ENCODE measurements at regions not wholly inside any gene's neighbourhood (a gene's known extent, or its start where the extent isn't known, plus 50 kb on each side); places are given as distances from the start of the nearest gene placed in this dataset.
"Not testable (repeated sequence)": the region's sequence is repeated elsewhere in the genome, so short reads cannot be mapped to it uniquely, and the experiment has no call there.

DNA sequence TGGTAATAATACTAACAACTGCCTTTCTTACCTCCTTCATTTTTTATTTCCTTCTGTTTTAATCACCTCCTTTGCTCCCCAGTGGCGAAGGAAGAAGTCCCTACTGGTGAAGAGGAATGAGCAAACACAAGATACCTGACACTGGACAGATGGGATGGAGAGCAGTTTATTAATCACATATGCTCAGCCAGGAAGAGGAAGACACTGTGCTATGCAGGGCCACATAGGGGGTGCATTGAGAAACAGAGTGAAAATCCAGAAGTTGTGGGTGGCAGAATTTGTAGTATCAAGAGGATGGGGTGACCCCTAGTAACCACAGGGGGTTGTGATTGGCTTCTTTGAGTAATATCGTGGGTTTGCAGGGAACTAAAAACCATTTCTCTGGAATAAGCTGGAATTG is 1041.9 kb downstream of the OTOL1 start:
- DNase-seq (ENCODE audit: low read depth, low spot score), result no peak

DNA sequence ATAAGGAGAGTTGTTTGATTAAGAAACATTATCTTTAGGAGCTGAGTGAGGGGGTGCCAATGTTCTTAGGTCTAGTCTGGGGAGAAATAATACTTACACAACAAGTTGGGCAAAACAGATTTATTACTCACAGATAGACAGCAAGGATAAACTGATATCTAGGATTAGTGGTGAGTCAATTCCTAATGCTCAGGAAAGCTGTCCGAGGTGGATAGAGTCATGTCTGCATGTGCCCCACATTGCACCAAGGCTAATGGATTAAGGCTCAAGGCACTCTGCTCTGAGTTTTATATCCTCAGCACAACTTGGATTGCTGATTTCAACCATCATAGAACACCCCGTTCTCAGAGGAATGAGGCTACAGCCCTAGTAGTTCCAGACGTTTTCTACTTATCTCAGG is 1042.3 kb downstream of the OTOL1 start:
- no peak for DNase-seq (ENCODE audit: low read depth, low spot score)

DNA sequence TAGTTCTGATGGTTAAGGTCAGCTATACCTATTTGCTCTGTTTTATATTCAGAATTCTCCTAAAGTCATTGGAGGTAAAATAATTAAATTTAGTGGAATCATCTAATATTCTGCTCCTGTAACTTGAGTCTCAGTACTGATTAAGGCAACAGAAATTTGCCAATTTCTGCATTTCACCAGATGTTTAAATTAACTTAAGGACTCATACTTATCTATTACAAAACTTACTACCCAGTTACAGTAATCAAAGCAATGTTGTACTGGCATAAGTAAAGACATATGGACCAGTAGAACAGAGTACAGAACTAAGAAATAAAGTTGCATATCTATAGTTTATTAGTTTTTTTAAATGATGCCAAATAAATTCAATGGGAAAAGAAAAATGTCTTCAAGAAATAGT is 1043.8 kb downstream of the OTOL1 start:
- DNase-seq (ENCODE audit: low read depth, low spot score), result no peak

DNA sequence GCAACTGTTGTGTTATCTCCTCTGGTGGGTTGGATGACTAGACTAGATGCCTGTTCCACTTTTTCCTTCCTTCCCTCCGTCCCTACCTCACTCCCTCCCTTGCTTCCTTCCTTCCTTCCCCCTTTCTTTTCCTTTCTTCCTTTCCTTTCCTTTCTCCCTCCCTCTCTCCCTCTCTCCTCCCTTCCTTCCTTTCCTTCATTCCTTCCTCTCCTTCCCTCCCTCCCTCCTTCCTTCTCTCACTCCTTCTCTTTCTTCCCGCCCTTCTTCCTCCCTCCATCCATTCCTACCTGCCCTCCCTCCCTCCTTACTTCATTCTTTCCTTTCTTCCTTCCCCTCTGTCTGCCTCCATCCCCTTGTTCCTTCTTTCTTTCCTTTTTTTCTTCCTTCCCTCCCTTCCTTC is 1045.3 kb downstream of the OTOL1 start:
- DNase-seq (ENCODE audit: low read depth, low spot score), result no peak

GRCh38 chr3:162544246-162544645 is 1047.6 kb downstream of the OTOL1 start:
- DNase-seq (ENCODE audit: low read depth, low spot score), result no peak

- DNase-seq (ENCODE audit: low read depth, low spot score), result no peak
Measured at GRCh38 chr3:162546910-162547309, 1050.3 kb downstream of the OTOL1 start.

- DNase-seq (ENCODE audit: low read depth, low spot score), result no peak
Measured at GRCh38 chr3:162547321-162547720, 1050.7 kb downstream of the OTOL1 start.

GRCh38 chr3:162555761-162556160 is 1059.2 kb downstream of the OTOL1 start:
- DNase-seq (ENCODE audit: low read depth, low spot score), result no peak

DNA sequence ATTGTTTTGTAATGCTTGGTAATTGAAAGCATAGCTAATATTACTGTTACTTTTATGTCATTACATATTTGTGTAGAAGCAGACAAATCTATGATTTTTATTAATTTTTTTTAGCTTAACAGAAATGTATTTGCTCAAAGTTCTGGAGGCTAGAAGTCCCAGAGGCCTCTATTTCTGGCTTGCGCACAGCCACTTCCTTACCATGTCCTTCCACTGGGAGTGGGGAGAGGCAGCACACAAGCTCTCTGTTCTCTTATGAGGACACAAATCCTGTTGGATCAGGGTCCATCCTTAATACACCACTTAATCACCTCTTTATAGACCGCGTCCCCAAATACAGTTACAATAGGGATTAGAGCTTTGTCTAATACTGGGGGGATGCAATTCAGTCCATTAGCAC is 1061.4 kb downstream of the OTOL1 start:
- no peak for DNase-seq (ENCODE audit: low read depth, low spot score)

DNA sequence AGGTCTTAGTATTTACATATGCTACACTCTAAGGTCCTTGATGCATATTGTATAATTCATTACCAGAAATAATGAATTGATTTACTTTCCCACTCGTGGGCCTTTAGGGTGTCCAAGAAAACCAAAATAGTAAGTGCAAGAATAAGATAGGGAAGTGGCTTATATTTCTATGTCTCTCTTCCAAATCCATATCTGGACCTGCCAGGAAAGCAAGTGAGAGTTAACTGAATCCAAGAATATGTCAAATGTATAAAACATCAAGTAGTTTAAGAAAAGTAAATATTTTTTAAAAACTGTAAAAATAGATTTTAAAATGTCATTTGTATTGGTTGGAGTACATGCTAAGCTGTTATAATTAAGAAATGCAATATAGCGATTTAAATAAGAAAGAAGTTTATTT is 1072.1 kb downstream of the OTOL1 start:
- no peak for DNase-seq (ENCODE audit: low read depth, low spot score)

GRCh38 chr3:162569314-162569713 is 1072.7 kb downstream of the OTOL1 start:
- no peak for DNase-seq (ENCODE audit: low read depth, low spot score)

DNA sequence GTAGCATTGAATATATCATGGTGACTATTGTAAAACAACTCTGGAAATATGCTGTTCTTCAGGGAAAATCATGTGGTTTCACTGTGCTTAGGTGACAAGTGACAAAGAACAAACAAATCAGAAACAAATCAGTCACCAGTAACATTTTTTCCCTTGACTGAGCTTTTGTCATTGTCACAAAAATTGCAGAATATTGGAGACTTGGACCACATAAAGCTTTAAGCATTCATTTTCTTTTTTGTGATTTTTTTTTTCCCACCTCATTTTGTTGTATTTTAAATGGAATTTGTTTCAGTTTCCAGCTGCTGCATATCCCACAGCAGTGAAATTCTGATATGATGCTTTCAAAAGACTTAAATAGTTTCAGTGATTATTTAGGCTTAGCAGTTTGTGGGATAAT is 1088.4 kb downstream of the OTOL1 start:
- DNase-seq (ENCODE audit: low read depth, low spot score), result no peak

DNA sequence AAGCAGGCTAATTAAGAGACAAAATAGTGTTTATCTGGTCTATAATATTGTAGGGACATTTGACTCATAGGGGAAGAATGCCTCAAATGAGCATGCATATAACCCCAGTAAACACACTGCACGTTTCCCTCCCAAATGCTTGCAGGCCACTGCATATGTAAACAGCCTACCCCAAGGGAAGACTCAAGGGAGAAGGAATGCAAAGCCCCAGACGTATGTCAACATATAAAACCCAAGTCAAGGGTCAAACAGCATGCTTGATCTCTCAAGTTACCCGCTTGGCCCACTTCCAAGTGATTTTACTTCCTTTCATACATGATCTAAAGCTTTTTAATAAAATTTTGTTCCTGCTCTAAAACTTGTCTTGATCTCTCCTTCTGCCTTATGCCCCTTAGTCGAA is 1090.0 kb downstream of the OTOL1 start:
- DNase-seq (ENCODE audit: low read depth, low spot score), result peak; percentile 13

- no peak for DNase-seq (ENCODE audit: low read depth, low spot score)
Measured at GRCh38 chr3:162597226-162597625, 1100.6 kb downstream of the OTOL1 start.

DNA sequence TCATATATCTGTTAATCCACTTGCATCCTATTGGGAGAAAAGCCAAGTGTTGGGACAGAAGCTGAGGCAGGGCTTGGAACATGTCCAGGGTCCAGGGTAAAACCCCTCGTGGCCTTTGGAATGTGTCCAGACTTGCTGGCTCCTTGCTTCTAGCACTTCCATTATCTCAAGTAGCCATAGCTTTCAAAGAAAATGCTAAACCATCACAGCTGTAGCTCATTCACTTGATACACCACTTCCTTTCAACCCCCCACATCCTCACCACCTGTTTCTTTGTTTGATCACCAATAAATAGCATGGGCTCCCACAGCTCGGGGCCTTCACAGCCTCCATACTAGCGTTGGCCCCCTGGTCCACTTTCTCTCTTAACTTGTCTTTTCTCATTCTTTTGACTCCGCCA is 1101.9 kb downstream of the OTOL1 start:
- peak; percentile 27 for DNase-seq (ENCODE audit: low read depth, low spot score)

DNA sequence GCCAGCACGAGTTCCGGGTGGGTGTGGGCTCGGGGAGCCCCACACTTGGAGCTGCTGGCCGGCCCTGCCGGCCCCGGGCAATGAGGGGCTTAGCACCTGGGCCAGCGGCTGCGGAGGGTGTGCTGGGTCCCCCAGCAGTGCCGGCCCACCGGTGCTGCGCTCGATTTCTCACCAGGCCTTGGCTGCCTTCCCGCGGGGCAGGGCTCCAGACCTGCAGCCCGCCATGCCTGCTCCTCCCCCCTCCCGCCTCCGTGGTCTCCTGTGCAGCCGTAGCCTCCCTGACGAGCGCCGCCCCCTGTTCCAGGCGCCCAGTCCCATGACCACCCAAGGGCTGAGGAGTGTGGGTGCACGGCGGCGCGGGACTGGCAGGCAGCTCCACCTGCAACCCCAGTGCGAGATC is 1103.1 kb downstream of the OTOL1 start:
- not testable (repeated sequence) for DNase-seq (ENCODE audit: low read depth, low spot score)

GRCh38 chr3:162601101-162601670 is 1104.6 kb downstream of the OTOL1 start:
- no peak for DNase-seq (ENCODE audit: low read depth, low spot score)

- no peak for DNase-seq (ENCODE audit: low read depth, low spot score)
Measured at GRCh38 chr3:162602619-162603018, 1106.0 kb downstream of the OTOL1 start.

GRCh38 chr3:162605651-162606204 is 1109.1 kb downstream of the OTOL1 start:
- DNase-seq (ENCODE audit: low read depth, low spot score), result peak; percentile 8

- peak; percentile 5 for DNase-seq (ENCODE audit: low read depth, low spot score)
Measured at GRCh38 chr3:162610261-162610660, 1113.7 kb downstream of the OTOL1 start.

- DNase-seq (ENCODE audit: low read depth, low spot score), result no peak
Measured at GRCh38 chr3:162612991-162613390, 1116.4 kb downstream of the OTOL1 start.

DNA sequence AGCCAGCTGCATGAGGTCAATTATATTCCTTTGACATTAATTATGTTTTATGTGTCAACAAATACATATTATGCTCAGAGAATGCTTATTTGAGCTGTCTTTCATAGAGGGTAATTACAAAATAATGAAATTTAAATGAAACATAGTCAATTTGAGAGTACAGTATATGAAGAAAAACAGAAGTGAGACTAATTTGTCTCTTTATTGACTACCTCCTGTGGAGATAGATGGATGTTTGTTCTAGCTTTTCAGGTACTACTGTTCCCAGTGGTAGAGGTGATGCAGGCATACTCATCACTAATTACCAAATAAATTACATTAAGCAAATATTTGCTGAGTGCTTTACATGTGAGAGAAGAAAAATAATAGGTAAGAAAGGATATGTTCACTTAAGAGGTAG is 1129.6 kb downstream of the OTOL1 start:
- DNase-seq (ENCODE audit: low read depth, low spot score), result no peak

DNA sequence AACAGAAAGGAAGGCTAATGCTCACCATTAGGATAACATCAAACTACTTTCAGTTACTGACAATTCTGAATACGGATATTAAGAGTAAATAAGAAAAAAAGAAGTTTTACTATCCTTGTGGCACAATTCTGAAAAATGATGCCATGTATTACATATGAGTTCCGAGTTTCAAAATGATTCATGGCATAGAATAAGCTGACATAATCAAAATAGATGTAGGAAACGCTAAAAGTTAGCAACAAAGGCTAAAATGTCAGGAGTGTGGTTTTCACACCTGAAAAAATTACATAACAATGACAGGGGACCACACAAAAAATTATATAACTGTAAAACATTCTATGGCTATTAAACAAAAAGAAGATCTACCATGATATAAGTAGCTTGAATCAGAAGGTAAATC is 1131.9 kb downstream of the OTOL1 start:
- no peak for DNase-seq (ENCODE audit: low read depth, low spot score)

DNA sequence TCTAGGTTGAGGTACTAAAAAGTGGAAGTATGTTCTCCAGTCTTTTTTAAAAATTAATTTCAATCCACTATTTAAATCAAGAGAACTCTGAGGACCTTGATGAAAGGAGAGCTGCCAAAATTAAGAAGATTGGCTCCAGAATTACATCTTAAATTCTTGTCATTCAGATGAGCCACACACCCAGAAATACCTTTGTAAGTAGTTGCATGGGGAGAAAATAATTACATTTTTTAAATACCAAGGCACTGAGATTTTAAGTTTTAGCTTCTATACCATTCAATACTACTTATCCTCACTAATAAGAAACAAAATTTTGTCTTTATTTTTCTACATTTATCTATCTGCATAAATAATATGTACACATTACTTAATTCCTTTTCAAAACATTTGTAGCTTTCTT is 1132.8 kb downstream of the OTOL1 start:
- no peak for DNase-seq (ENCODE audit: low read depth, low spot score)

Measured in ELF-1 (cell line).